ENCODE measurements at regions not wholly inside any gene's neighbourhood (a gene's known extent, or its start where the extent isn't known, plus 50 kb on each side); places are given as distances from the start of the nearest gene placed in this dataset.

GRCh38 chr9:11326231-11326630, 713.4 kb upstream of the PTPRD start:
- no peak for DNase-seq (ENCODE audit: low read depth)
- H3K4me3 ChIP-seq (ENCODE audit: low read length) = no peak overlapping the region
- TF ChIP-seq, protein P1, sequence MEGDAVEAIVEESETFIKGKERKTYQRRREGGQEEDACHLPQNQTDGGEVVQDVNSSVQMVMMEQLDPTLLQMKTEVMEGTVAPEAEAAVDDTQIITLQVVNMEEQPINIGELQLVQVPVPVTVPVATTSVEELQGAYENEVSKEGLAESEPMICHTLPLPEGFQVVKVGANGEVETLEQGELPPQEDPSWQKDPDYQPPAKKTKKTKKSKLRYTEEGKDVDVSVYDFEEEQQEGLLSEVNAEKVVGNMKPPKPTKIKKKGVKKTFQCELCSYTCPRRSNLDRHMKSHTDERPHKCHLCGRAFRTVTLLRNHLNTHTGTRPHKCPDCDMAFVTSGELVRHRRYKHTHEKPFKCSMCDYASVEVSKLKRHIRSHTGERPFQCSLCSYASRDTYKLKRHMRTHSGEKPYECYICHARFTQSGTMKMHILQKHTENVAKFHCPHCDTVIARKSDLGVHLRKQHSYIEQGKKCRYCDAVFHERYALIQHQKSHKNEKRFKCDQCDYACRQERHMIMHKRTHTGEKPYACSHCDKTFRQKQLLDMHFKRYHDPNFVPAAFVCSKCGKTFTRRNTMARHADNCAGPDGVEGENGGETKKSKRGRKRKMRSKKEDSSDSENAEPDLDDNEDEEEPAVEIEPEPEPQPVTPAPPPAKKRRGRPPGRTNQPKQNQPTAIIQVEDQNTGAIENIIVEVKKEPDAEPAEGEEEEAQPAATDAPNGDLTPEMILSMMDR (IDR thresholded peaks at IDR 0.05; ENCODE audit: insufficient read depth, low read depth, low read length, missing control alignments) = no peak

- no peak overlapping the region for H3K4me3 ChIP-seq (ENCODE audit: low read length)
- TF ChIP-seq, protein P1 (IDR thresholded peaks at IDR 0.05; ENCODE audit: insufficient read depth, low read depth, low read length, missing control alignments) = no peak
- no peak for DNase-seq (ENCODE audit: low read depth)
Measured at GRCh38 chr9:11328326-11328725, 715.5 kb upstream of the PTPRD start.

- peak; percentile 59 for DNase-seq (ENCODE audit: low read depth)
- TF ChIP-seq, protein P1 (IDR thresholded peaks at IDR 0.05; ENCODE audit: insufficient read depth, low read depth, low read length, missing control alignments) = no peak
- no peak overlapping the region for H3K4me3 ChIP-seq (ENCODE audit: low read length)
Measured at GRCh38 chr9:11335011-11335410, 722.2 kb upstream of the PTPRD start.

DNA sequence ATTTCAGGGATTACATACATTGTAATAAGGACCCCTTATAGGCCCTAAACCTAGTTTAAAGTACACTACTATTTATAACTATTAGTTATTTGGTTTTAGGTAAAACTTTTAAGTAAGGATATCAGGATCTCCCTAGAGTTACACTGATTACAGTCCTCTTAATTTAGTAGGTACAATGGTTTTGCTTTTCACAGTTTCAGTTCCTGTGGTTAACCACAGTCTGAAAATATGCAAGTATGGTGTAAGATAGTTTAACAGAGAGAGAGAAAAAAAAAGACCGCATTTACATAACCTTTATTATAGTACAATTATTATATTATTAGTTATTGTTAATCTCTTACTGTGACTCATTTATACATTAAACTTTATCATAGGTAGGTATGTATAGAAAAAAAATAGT, 725.3 kb upstream of the PTPRD start:
- TF ChIP-seq, protein P1 (IDR thresholded peaks at IDR 0.05; ENCODE audit: insufficient read depth, low read depth, low read length, missing control alignments) = no peak
- DNase-seq (ENCODE audit: low read depth) = peak; percentile 16
- no peak overlapping the region for H3K4me3 ChIP-seq (ENCODE audit: low read length)

- TF ChIP-seq, protein P1 (IDR thresholded peaks at IDR 0.05; ENCODE audit: insufficient read depth, low read depth, low read length, missing control alignments) = no peak
- DNase-seq (ENCODE audit: low read depth) = no peak
- no peak overlapping the region for H3K4me3 ChIP-seq (ENCODE audit: low read length)
Measured at GRCh38 chr9:11340654-11341053, 727.9 kb upstream of the PTPRD start.

GRCh38 chr9:11347437-11347836, 734.6 kb upstream of the PTPRD start:
- H3K4me3 ChIP-seq (ENCODE audit: low read length) = no peak overlapping the region
- no peak for DNase-seq (ENCODE audit: low read depth)
- TF ChIP-seq, protein P1 (IDR thresholded peaks at IDR 0.05; ENCODE audit: insufficient read depth, low read depth, low read length, missing control alignments) = no peak

- TF ChIP-seq, protein P1 (IDR thresholded peaks at IDR 0.05; ENCODE audit: insufficient read depth, low read depth, low read length, missing control alignments) = no peak
- DNase-seq (ENCODE audit: low read depth) = no peak
- H3K4me3 ChIP-seq (ENCODE audit: low read length) = no peak overlapping the region
Measured at GRCh38 chr9:11348366-11348765, 735.6 kb upstream of the PTPRD start.
